Ovary (tissue), 7 donors: ENCODE measurements at regions not wholly inside any gene's neighbourhood (a gene's known extent, or its start where the extent isn't known, plus 50 kb on each side); places are given as distances from the start of the nearest gene placed in this dataset.

Experiments used
- DNase-seq, 5 donors: peaks; one replicate each; pipeline ENCODE4 v3.0.0-alpha.2; 2019 to 2020
- H3K27ac ChIP-seq, 2 donors: fragments of 200-600 bp; one replicate each; pipeline versions ENCODE4 v1.5.1 to v1.8.0; 2019 to 2022
- H3K27me3 ChIP-seq: fragments of 200-600 bp; one replicate; pipeline ENCODE4 v1.8.0; 2022
- H3K36me3 ChIP-seq: fragments of 200-600 bp; sonication (generic); one replicate; pipeline ENCODE4 v1.5.1; 2019
- H3K4me1 ChIP-seq: one replicate; pipeline ENCODE4 v1.8.1; 2013; ENCODE audit warnings: mild to moderate bottlenecking, moderate library complexity; ENCODE audit not compliant: insufficient read depth
- H3K4me3 ChIP-seq: fragments of 200-600 bp; sonication (generic); one replicate; pipeline ENCODE4 v1.5.1; 2017
- H3K9me3 ChIP-seq, 2 donors: fragments of 200-600 bp in 1 of 2; sonication (generic) in 1 of 2; one replicate each; pipeline versions ENCODE4 v1.5.1 to v1.8.1; 2013 to 2019; ENCODE audit warnings: mild to moderate bottlenecking in 1 of 2, moderate library complexity in 1 of 2
- CTCF ChIP-seq, 3 donors: fragments of 450-650 bp in 2 of 3; fragments of 200-600 bp in 1 of 3; IDR thresholded peaks; one replicate each; pipeline versions ENCODE4 v1.5.1 to v1.8.0; 2016 to 2022; ENCODE audit warnings: antibody characterized with exemption in 3 of 3, mild to moderate bottlenecking in 1 of 3
- EP300 ChIP-seq: sonication (generic); formaldehyde crosslinking; IDR thresholded peaks from one replicate; pipeline ENCODE4 v1.6.1; 2017; ENCODE audit warnings: antibody characterized with exemption
- POLR2A ChIP-seq: fragments of 450-650 bp; IDR thresholded peaks from one replicate; pipeline ENCODE4 v1.6.1; 2017; ENCODE audit warnings: antibody characterized with exemption, mild to moderate bottlenecking, moderate library complexity
- WGBS, 3 donors: extraction: QIAGEN DNeasy Blood & Tissue Kit in 1 of 3; methylation state at CpG; one replicate each; pipeline versions ENCODE4 v1.1.5 to v1.1.7; 2013 to 2017; 5-methylcytosine and 5-hydroxymethylcytosine counted together
- intact Hi-C, 4 donors: fragments of 100-400 bp; cut with DNase I; formaldehyde crosslinking; loops; one replicate each; pipeline versions ENCODE4 v1.11.0 to v1.15.1; 2022 to 2023
- donor health status: DM: no; HTN: no; CAD: no; lungs with moderate emphysema.
- donor health status: DM: no; HTN: no; CAD: no.
- donor health status: Bipolar disorder and iron deficiency.
- donor health status: DM: no; HTN: no; CAD: no.
- donor health status: DM: yes; HTN: yes; CAD: no.

DNA sequence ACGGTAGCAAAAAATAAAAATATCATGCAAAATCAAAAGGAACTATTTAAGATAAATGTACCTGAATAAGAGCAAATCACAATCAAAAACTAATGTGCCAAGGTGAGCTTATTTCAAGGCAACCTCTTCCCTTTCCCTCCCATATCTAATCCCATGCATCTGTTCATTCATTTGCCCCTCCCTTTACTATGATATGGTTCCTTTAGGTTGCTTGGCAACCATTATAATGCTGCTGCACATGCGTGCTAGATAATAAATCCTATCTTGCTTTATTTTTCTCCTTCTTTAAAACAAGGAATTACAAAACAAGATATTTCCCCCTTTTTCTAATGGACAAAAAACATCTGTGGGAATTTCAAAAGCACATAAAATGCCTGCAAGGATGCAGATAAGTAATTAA lies 318.2 kb upstream of the POU3F2 start:
- Histone ChIP-seq H3K4me3 (no peak overlapping the region), H3K27me3 (no peaks in the 10 kb centered on the region), H3K9me3 (no peaks in the 10 kb centered on the region), H3K36me3 (no peaks in the 10 kb centered on the region), H3K27ac (no peak overlapping the region), H3K4me1 (no peaks in the 10 kb centered on the region)
- intact Hi-C loops = no loop called here
- 26 to 38% (median 28%) methylated on average over 2 of the region's 2 CpGs for WGBS, 3 donors
- no peak for DNase-seq
- TF ChIP-seq POLR2A (no peak), CTCF (IDR thresholded peaks at IDR 0.05) (no peak), EP300 (no peak)

GRCh38 chr6:98516866-98517265 lies 317.5 kb upstream of the POU3F2 start:
- H3K36me3 ChIP-seq = no peaks in the 10 kb centered on the region
- H3K4me3 ChIP-seq = no peak overlapping the region
- no peaks in the 10 kb centered on the region for H3K9me3 ChIP-seq
- H3K4me1 ChIP-seq = no peaks in the 10 kb centered on the region
- DNase-seq = no peak
- TF ChIP-seq CTCF (IDR thresholded peaks at IDR 0.05) (no peak), EP300 (no peak), POLR2A (no peak)
- H3K27ac ChIP-seq = no peak overlapping the region
- intact Hi-C loops = no loop called here
- WGBS, 3 donors = 8 to 14% (median 10%) methylated on average over 4 of the region's 4 CpGs
- no peaks in the 10 kb centered on the region for H3K27me3 ChIP-seq

- no peaks in the 10 kb centered on the region for H3K36me3 ChIP-seq
- WGBS, 3 donors = 27 to 37% (median 33%) methylated on average over 3 of the region's 3 CpGs
- no peaks in the 10 kb centered on the region for H3K9me3 ChIP-seq
- H3K27ac ChIP-seq = no peak overlapping the region
- H3K4me1 ChIP-seq = no peaks in the 10 kb centered on the region
- H3K4me3 ChIP-seq = no peak overlapping the region
- intact Hi-C loops = no loop called here
- no peaks in the 10 kb centered on the region for H3K27me3 ChIP-seq
- TF ChIP-seq EP300 (no peak), CTCF (IDR thresholded peaks at IDR 0.05) (no peak), POLR2A (no peak)
- no peak for DNase-seq
Measured at GRCh38 chr6:98525860-98526259, 308.5 kb upstream of the POU3F2 start.

GRCh38 chr6:98526465-98526864 lies 307.9 kb upstream of the POU3F2 start:
- Histone ChIP-seq H3K4me3 (no peak overlapping the region), H3K27me3 (no peaks in the 10 kb centered on the region), H3K4me1 (no peaks in the 10 kb centered on the region), H3K27ac (no peak overlapping the region), H3K36me3 (no peaks in the 10 kb centered on the region), H3K9me3 (no peaks in the 10 kb centered on the region)
- intact Hi-C loops = no loop called here
- DNase-seq = no peak
- no peak for TF ChIP-seq EP300
- no peak for TF ChIP-seq POLR2A
- 54 to 66% (median 55%) methylated on average over 5 of the region's 5 CpGs for WGBS, 3 donors

DNA sequence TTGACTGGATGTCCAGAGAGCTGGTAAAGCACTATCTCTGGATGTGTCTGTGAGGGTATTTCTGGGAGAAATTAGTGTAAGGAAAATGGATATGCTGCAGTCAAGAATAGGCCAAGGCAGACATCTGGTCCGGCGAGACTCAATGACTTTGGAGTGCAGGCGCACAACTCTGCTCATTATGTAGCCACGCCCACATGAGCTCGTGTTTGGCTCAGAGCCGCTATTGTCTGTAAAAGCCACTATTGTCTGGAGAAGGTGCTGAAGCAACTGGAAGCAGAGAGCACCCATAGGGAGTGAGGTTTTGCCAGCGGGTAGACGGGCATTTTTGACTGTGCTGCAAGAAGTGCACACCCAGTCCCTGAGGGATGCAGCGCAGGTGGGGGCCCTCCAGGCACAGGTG lies 305.0 kb upstream of the POU3F2 start:
- no peak overlapping the region for H3K27ac ChIP-seq
- H3K4me1 ChIP-seq = no peaks in the 10 kb centered on the region
- 89 to 91% (median 90%) methylated on average over 9 of the region's 9 CpGs for WGBS, 3 donors
- no peaks in the 10 kb centered on the region for H3K27me3 ChIP-seq
- no peak overlapping the region for H3K4me3 ChIP-seq
- H3K9me3 ChIP-seq = no peaks in the 10 kb centered on the region
- DNase-seq = no peak
- intact Hi-C loops = no loop called here
- TF ChIP-seq EP300 (no peak), POLR2A (no peak), CTCF (IDR thresholded peaks at IDR 0.05) (no peak)
- no peaks in the 10 kb centered on the region for H3K36me3 ChIP-seq
